Heart right ventricle (tissue), 16 donors: ENCODE measurements at regions not wholly inside any gene's neighbourhood (a gene's known extent, or its start where the extent isn't known, plus 50 kb on each side); places are given as distances from the start of the nearest gene placed in this dataset.

Experiments used
- ATAC-seq, 8 donors: fragments of 200-7000 bp; cut with Tn5 transposase; one replicate each; pipeline ENCODE4 v1.9.1; 2020; ENCODE audit warnings: mild to moderate bottlenecking in 8 of 8, moderate library complexity in 8 of 8, moderate number of reproducible peaks in 1 of 8
- DNase-seq, 2 donors: peaks; one replicate each; pipeline ENCODE4 v3.0.0-alpha.2; 2020
- H3K27ac ChIP-seq, 10 donors: fragments of 200-600 bp; sonication (generic) in 2 of 10; one replicate each; pipeline versions ENCODE4 v1.5.0 to v1.8.0; 2020 to 2022; ENCODE audit warnings: mild to moderate bottlenecking in 3 of 10
- H3K27me3 ChIP-seq, 7 donors: fragments of 200-600 bp; one replicate each; pipeline ENCODE4 v1.8.0; 2021 to 2022; ENCODE audit warnings: mild to moderate bottlenecking in 2 of 7
- H3K36me3 ChIP-seq, 9 donors: fragments of 200-600 bp; sonication (generic) in 1 of 9; one replicate each; pipeline versions ENCODE4 v1.5.0 to v1.8.0; 2020 to 2022; ENCODE audit warnings: mild to moderate bottlenecking in 2 of 9
- H3K4me1 ChIP-seq, 9 donors: fragments of 200-600 bp; sonication (generic) in 1 of 9; one replicate each; pipeline versions ENCODE4 v1.5.0 to v1.8.0; 2020 to 2022; ENCODE audit warnings: mild to moderate bottlenecking in 4 of 9
- H3K4me3 ChIP-seq, 10 donors: fragments of 200-600 bp; sonication (generic) in 2 of 10; one replicate each; pipeline versions ENCODE4 v1.5.0 to v1.8.0; 2020 to 2022; ENCODE audit warnings: mild to moderate bottlenecking in 7 of 10, moderate library complexity in 2 of 10
- H3K9me3 ChIP-seq, 11 donors: fragments of 200-600 bp in 10 of 11; sonication (generic) in 2 of 11; one replicate each; pipeline versions ENCODE4 v1.5.0 to v1.8.0; 2013 to 2022; ENCODE audit warnings: mild to moderate bottlenecking in 2 of 11, control low read depth in 1 of 11, moderate library complexity in 1 of 11
- CTCF ChIP-seq, 9 donors: fragments of 200-600 bp; sonication (generic) in 2 of 9; IDR thresholded peaks; one replicate each; pipeline versions ENCODE4 v1.5.0 to v1.8.0; 2021 to 2022; ENCODE audit warnings: antibody characterized with exemption in 9 of 9, mild to moderate bottlenecking in 5 of 9, moderate library complexity in 1 of 9
- WGBS, 2 donors: extraction: QIAGEN DNeasy Blood & Tissue Kit; methylation state at CpG; one replicate each; pipeline ENCODE4 v1.1.7; 2013; ENCODE audit warnings: inconsistent platforms in 1 of 2; 5-methylcytosine and 5-hydroxymethylcytosine counted together
- intact Hi-C, 10 donors: fragments of 100-400 bp; cut with DNase I; formaldehyde crosslinking; loops; one replicate each; pipeline versions ENCODE4 v1.11.1 to v1.14.2; 2022
- donor health status: Arrhythmogenic right ventricular cardiomyopathy.
- donor health status: ischemic (EF 13 %, LVEDD 7.1; RV severe dilation, severe dysfunction).
- donor health status: healthy with polysubstance abuse.
- donor health status: DM: no; HTN: yes; CAD: no.
- donor health status: DM: no; HTN: no; CAD: no.
- donor health status: ischemic (EF 25% LVEDD 6.9; RV normal size, moderate dysfunction).
- donor health status: ischemic (EF 25% LVEDD 5.7; RV mildly dilated, moderate dysfunction).
- donor health status: healthy.
- donor health status: DM: yes; HTN: yes; CAD: no.
- donor health status: Ischemic cardiomyopathy.
- donor health status: ischemic (EF 35%, LVEDD 5.7; RV mildly dilated, moderate dysfunction).
- donor health status: nonischemic (EF 11% LVEDD 7.7; RV severe dilation, severe dysfunction).
- donor health status: DM: yes; HTN: yes; CAD: no.
- donor health status: PGD.
- donor health status: ischemic (EF 29% LVEDD 5.4; RV normal size, mild dysfunction).
- donor health status: nonischemic (EF 23%, LVEDD 6.1; RV moderate dilation, normal function).

GRCh38 chr5:6266671-6267197 lies 111.6 kb downstream of the MED10 start:
- no peak for DNase-seq
- TF ChIP-seq CTCF (IDR thresholded peaks at IDR 0.05) = no peak
- Histone ChIP-seq H3K4me1 (no peaks in the 10 kb centered on the region), H3K9me3 (peaks cover 0 to 16% (median 0%) of the 10 kb centered on the region in 11 donors), H3K27ac (no peak overlapping the region), H3K36me3 (no peaks in the 10 kb centered on the region), H3K27me3 (no peaks in the 10 kb centered on the region), H3K4me3 (no peak overlapping the region)
- ATAC-seq = no peak
- WGBS, 2 donors = 60 to 69% methylated on average over 3 of the region's 3 CpGs
- intact Hi-C loops = no loop called here

- no peak overlapping the region for H3K4me3 ChIP-seq
- ATAC-seq = no peak
- intact Hi-C loops = no loop called here
- H3K27ac ChIP-seq = no peak overlapping the region
- H3K27me3 ChIP-seq = no peaks in the 10 kb centered on the region
- TF ChIP-seq CTCF (IDR thresholded peaks at IDR 0.05) = no peak
- peaks cover 0 to 5% (median 0%) of the 10 kb centered on the region in 11 donors for H3K9me3 ChIP-seq
- no peak for DNase-seq
- H3K4me1 ChIP-seq = no peaks in the 10 kb centered on the region
- 78 to 84% methylated on average over 6 of the region's 6 CpGs for WGBS, 2 donors
- no peaks in the 10 kb centered on the region for H3K36me3 ChIP-seq
Observed at GRCh38 chr5:6264394-6264793, 114.0 kb downstream of the MED10 start.

- ATAC-seq = no peak
- DNase-seq = no peak
- Histone ChIP-seq H3K27ac (no peak overlapping the region), H3K27me3 (no peaks in the 10 kb centered on the region), H3K4me1 (no peaks in the 10 kb centered on the region), H3K9me3 (peaks cover 0 to 5% (median 0%) of the 10 kb centered on the region in 11 donors), H3K36me3 (no peaks in the 10 kb centered on the region), H3K4me3 (no peak overlapping the region)
- 88 to 90% methylated on average over 13 of the region's 13 CpGs for WGBS, 2 donors
- no peak for TF ChIP-seq CTCF (IDR thresholded peaks at IDR 0.05)
- intact Hi-C loops = no loop called here
Observed at GRCh38 chr5:6262651-6263363, 115.5 kb downstream of the MED10 start.

GRCh38 chr5:6261668-6262067 lies 116.7 kb downstream of the MED10 start:
- no peaks in the 10 kb centered on the region for H3K27me3 ChIP-seq
- H3K4me1 ChIP-seq = no peaks in the 10 kb centered on the region
- WGBS, 2 donors = 68 to 75% methylated on average over 4 of the region's 4 CpGs
- peaks cover 0 to 5% (median 0%) of the 10 kb centered on the region in 11 donors for H3K9me3 ChIP-seq
- DNase-seq (no peak), ATAC-seq (peak in 1 of 8 donors; percentile 35)
- no peak overlapping the region for H3K27ac ChIP-seq
- H3K4me3 ChIP-seq = no peak overlapping the region
- no peaks in the 10 kb centered on the region for H3K36me3 ChIP-seq
- no peak for TF ChIP-seq CTCF (IDR thresholded peaks at IDR 0.05)
- intact Hi-C loops = no loop called here
